ENCODE measurements at regions not wholly inside any gene's neighbourhood (a gene's known extent, or its start where the extent isn't known, plus 50 kb on each side); places are given as distances from the start of the nearest gene placed in this dataset.

- H3K4me1 Mint-ChIP-seq (ENCODE audit: low read depth), result no peaks in the 10 kb centered on the region
- H3K27me3 Mint-ChIP-seq (ENCODE audit: low read depth), result no peaks in the 10 kb centered on the region
- H3K4me3 Mint-ChIP-seq (ENCODE audit: low read depth), result no peak overlapping the region
- no peak for DNase-seq (ENCODE audit: low spot score)
- H3K36me3 Mint-ChIP-seq (ENCODE audit: low read depth), result no peaks in the 10 kb centered on the region
- H3K27ac Mint-ChIP-seq, result no peak overlapping the region
- no peaks in the 10 kb centered on the region for H3K9me3 Mint-ChIP-seq
- intact Hi-C loops (cut with micrococcal nuclease), result no loop called here
These were observed 57.3 kb upstream of the SMLR1 start for GRCh38 chr6:130769861-130770260.

- Mint-ChIP-seq H3K4me1 (ENCODE audit: low read depth) (peaks cover 7% of the 10 kb centered on the region), H3K27me3 (ENCODE audit: low read depth) (no peaks in the 10 kb centered on the region), H3K36me3 (ENCODE audit: low read depth) (no peaks in the 10 kb centered on the region), H3K9me3 (no peaks in the 10 kb centered on the region), H3K4me3 (ENCODE audit: low read depth) (no peak overlapping the region), H3K27ac (no peak overlapping the region)
- intact Hi-C loops (cut with micrococcal nuclease), result no loop called here
- no peak for DNase-seq (ENCODE audit: low spot score)
These were observed 55.5 kb upstream of the SMLR1 start for GRCh38 chr6:130771741-130772140.

- Mint-ChIP-seq H3K36me3 (ENCODE audit: low read depth) (no peaks in the 10 kb centered on the region), H3K27ac (no peak overlapping the region), H3K4me1 (ENCODE audit: low read depth) (peaks cover 15% of the 10 kb centered on the region), H3K27me3 (ENCODE audit: low read depth) (no peaks in the 10 kb centered on the region), H3K4me3 (ENCODE audit: low read depth) (no peak overlapping the region), H3K9me3 (no peaks in the 10 kb centered on the region)
- intact Hi-C loops (cut with micrococcal nuclease), result no loop called here
- no peak for DNase-seq (ENCODE audit: low spot score)
These were observed 53.3 kb upstream of the SMLR1 start for GRCh38 chr6:130773860-130774259.

GRCh38 chr6:130775411-130776012, 51.7 kb upstream of the SMLR1 start:
- no peaks in the 10 kb centered on the region for H3K27me3 Mint-ChIP-seq (ENCODE audit: low read depth)
- no peak for DNase-seq (ENCODE audit: low spot score)
- no peaks in the 10 kb centered on the region for H3K36me3 Mint-ChIP-seq (ENCODE audit: low read depth)
- no peak overlapping the region for H3K27ac Mint-ChIP-seq
- intact Hi-C loops (cut with micrococcal nuclease), result no loop called here
- H3K9me3 Mint-ChIP-seq, result peaks cover 7% of the 10 kb centered on the region
- no peak overlapping the region for H3K4me3 Mint-ChIP-seq (ENCODE audit: low read depth)
- peaks cover 30% of the 10 kb centered on the region for H3K4me1 Mint-ChIP-seq (ENCODE audit: low read depth)

- H3K27me3 Mint-ChIP-seq (ENCODE audit: low read depth), result no peaks in the 10 kb centered on the region
- no peak for DNase-seq (ENCODE audit: low spot score)
- H3K4me3 Mint-ChIP-seq (ENCODE audit: low read depth), result no peak overlapping the region
- intact Hi-C loops (cut with micrococcal nuclease), result no loop called here
- H3K4me1 Mint-ChIP-seq (ENCODE audit: low read depth), result peaks cover 30% of the 10 kb centered on the region
- peaks cover 9% of the 10 kb centered on the region for H3K9me3 Mint-ChIP-seq
- no peak overlapping the region for H3K27ac Mint-ChIP-seq
- H3K36me3 Mint-ChIP-seq (ENCODE audit: low read depth), result no peaks in the 10 kb centered on the region
These were observed 50.8 kb upstream of the SMLR1 start for GRCh38 chr6:130776287-130776925.

All from activated T-helper 2 cell treated with anti-CD3 and anti-CD28 coated beads, Interferon-gamma antibody, Interleukin-2, Interleukin-4, amounts not matched to agents 10 μg/mL and 5 μg/mL and 100 μg/mL, durations not matched to agents 14 hours and 24 hours and 36 hours (primary cell).